Daoy (cell line): ENCODE measurements at regions not wholly inside any gene's neighbourhood (a gene's known extent, or its start where the extent isn't known, plus 50 kb on each side); places are given as distances from the start of the nearest gene placed in this dataset.
"Not testable (repeated sequence)": the region's sequence is repeated elsewhere in the genome, so short reads cannot be mapped to it uniquely, and the experiment has no call there.

Experiments used
- DNase-seq: peaks from one replicate; pipeline ENCODE4 v3.0.0-alpha.2; 2015; ENCODE audit warnings: low read depth

DNA sequence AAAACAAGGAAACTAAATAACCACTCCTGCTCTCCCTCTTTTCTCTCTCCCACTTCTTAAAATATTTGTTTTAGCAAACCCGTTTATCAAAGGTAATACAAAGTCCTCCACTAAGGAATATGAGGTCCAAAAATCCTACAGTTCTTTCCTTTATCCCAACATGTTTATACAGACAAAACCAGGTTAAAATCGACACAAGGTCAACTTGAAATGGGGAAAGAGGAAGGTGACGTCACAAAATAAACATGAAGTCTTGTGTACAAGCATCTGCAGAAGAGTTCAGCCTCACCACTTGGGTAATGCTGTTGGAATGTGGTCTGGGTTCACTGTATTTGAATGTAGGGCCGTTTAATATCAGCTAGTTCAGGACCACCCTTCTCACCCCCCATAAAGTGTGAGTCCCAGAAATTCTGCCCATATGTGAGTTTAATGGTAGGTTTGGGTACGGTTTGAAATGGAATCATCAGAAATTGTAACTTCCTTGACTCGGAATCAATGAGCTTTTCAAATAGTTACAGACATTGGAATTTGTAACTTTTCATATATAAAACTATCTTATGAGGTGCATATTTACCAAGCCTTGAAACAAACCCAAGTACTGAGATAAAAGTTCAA lies 120.0 kb upstream of the SLC38A2 start:
- peak; percentile 88 for DNase-seq

DNA sequence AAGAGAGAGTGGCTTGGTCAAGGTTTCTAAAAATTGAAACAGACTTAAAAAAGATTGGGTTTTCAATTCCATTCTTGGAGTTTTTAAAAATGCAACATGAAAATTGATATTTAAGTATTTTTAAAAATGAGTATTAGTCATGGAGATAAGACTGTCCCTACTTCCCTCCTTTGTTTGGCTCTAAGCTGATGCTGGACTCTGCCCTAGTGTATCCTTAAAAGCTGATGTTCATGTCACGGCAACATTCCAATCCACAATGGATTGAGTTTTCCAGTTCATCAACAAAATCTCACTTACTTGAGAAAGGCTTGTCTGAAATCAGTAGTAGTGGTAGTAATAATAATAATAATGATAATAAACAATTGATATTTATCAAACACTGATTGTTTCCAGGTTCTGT lies 119.0 kb upstream of the SLC38A2 start:
- no peak for DNase-seq

DNA sequence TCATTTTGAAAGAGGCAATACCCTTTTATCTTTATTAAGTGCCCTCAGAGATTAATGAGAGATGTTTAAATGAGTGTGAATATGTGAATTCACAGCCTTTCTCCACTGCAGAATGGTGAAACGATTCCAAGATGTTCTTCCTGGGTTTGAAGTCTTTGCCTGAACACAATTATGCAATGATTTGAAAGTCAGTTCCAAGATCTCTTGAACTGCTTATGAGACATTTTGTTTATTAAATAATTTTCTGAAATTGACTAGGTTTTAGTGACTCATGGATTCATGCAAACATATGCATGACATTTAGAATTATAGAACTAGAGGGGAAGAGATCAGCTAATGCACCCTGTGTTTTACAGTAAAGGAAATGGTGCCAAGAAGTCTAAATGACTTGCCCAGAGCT lies 118.1 kb upstream of the SLC38A2 start:
- no peak for DNase-seq

DNA sequence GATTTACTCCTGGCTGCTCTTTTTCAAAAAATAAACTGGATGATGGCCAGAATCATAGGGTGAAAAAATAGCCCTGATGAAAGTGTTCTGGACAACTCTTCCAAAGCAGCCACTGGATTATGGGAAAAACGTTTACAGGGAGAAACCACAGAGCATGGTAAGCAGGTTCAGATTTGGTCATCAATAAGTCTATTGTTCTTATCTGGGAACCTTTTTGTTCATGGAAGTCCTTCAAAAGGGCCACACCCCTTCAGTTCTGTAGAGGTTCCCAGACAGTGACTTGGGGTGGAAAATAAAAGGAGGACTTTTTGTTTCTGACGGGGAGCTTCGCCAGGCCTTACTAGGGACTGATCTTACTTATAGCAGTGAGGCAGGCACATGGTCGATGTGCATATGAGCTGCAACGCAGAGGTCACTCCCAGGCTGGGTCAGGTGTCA lies 117.4 kb upstream of the SLC38A2 start:
- DNase-seq = no peak

DNA sequence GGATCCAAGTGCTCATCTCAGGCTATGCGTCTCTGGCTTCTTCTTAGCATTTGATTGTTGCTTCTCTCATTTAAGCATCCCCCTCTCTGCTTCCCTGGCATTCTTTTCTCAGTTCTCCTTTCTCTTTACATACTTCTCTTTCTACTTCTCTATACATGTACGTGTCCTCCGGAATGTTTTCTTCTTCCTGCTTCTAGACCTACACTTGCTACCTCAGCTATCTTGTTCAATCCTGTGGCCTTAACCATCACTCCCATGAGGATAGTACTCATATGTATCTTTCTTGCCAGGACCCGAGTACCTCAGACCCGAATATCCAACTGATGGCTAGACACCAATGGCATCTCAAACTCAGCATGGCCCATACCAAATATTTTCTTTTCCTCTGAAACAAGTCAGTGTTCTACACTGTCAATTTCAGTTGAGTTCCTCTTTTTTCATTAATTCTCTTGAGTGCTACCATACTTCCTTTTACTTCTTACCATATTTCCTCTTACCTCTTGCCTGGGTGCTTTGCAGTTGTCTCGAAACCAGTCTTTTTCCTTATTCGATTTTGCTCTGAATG lies 115.1 kb upstream of the SLC38A2 start:
- DNase-seq = no peak

DNA sequence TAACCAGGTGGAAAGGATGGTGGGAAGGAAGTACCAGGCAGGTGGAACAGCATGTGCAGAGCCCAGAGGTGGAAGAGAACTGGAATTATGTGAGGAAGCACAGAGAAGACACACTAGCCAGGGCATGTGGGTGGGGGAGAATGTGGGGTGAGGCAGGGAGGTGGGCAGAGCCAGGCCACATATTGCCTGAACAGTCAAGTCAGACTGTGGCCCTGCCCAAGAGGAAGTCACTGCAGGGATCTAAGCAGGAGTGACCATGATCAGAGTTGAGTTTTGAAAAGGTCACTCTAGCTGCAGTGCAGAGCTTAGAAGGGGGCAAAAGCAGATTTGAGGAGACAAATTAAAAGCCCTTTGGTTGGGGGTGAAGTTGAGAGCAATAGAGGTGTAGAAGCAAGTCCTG lies 114.0 kb upstream of the SLC38A2 start:
- DNase-seq = no peak

DNA sequence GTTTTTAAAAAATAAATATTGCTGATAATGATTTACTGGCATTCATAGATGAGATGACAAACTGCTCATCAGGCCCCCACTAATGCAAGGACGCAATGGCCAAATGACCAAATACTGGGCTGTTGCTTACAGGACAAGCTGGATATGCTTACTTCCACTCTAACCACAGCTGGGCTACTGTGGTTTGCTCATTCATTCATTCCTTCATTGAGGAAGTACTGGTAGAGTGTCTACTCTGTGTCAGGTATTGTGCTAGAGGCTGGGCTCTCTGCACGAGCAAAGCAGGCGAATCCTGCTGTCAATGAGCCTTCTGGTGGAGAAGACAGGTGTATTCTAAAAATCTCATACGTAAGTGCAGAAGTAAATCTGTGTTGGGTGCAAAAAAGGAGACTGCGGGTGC lies 113.3 kb upstream of the SLC38A2 start:
- DNase-seq = no peak

DNA sequence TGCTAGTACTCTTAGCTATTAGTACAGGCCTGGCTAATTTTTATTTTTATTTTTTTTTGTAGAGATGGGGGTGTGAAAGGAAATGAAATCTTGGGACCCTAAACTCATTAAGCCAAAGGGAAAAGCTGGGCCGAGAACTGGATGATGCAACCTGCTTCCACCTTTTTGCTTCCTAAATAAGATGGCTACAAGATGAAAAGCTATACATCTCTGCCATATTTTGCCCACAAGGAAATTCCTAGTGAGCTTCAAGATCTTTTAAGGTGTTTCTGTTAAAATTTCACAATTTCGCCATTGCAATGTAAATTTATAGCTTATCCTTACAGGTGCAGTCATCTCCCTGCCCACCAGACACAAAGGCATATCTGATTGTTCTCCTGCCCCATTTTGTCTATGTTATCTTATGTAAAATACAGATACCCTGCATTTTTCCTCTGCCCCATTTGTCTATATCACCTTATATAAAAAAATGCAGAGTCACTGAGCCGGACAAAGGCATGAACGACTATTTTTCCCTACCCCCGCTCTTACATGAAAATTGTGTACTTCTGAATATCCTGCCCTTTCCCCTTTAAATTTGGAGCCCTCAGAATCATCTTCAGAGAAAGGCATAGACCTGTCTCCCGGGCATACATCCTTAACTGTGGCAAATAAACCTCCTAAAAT lies 112.0 kb upstream of the SLC38A2 start:
- no peak for DNase-seq

DNA sequence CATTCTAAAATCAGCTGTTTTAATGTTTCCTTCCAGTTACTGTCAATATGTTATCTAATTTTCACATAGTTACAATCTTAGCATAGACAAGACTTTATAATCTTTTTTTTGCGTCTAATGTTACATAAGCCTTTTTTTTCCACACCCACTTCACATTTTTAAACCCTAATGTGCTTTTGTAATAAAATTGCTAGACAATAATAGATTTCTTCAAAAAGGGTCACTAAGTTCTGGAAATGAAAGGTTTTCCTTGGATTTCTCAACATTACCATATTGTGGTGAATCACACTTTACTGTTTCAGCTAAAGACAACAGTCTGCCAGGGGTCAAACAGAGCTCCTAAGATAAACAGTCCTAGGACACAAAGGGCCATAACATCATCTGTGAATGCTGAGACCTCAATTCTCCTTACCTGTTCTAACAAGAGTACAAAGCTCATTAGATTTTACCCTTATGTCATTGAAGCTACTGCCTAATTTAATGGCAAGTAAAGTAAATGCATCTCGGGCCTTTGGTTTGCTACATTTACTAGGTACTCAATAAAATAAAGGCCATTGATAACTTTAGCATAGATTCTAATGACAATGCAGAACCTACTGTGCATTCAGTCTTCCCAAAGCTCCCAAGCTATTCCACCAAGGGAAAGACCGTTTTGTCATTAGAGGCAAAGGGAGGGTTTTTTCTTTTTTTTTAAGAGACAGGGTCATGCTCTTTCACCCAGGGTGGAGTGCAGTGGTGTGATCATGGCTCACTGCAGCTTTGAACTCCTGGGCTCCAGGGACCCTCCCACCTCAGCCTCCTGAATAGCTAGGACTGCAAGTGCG lies 111.2 kb upstream of the SLC38A2 start:
- DNase-seq = no peak

DNA sequence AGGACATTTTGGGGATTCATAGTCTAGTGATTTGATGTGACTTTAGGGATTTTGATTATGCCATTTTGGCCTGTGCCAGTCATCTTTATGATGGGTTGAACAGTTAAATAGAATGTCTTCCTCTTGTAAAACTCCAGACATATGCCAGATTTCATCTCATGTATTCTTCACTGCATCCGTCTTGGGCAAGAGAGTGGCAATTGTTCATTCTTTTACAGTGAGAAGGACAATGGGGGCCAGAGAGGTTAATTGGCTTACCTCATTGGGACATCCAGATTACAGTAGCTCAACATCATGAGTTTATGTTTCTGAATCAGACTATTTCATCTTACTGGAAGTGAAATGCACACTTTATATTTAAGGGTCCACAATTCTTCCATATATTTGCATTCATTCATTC lies 108.2 kb upstream of the SLC38A2 start:
- no peak for DNase-seq

DNA sequence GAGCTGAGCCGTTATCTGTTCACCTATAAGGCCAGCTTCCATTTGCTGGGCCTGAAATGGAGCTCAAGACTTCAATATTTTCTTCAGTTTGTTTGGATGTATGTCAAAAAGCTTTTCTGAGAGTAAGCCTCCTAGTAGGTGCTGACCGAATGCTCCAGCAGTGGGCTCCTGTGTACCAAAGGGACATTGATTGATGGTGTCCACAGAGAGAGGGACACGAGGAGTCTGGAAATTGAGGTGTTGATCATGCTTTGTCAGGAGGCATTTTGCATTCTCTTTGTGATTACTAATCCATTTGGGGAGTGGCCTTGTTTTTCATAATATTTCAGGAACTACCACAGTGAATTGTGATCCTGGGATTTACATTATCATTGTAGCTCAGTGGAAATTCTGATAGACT lies 107.7 kb upstream of the SLC38A2 start:
- DNase-seq = no peak

DNA sequence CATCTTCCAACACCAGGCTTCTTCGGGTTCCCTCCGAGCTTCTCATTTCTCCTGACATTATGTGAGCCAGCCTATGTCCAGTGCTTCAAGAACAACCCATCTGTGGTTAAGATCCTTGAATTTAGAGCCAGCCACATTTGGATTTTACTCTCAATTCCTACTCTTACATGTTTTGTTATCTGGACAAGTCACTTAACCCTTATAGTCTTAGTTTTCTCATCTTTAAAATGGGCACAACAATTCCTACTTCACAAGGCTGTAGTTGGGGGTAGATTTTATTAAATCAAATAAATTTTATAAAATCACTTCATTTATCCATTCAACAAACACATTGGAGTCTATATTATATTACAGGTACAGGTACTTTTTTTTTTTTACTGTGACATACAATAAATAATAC lies 105.5 kb upstream of the SLC38A2 start:
- DNase-seq = no peak

DNA sequence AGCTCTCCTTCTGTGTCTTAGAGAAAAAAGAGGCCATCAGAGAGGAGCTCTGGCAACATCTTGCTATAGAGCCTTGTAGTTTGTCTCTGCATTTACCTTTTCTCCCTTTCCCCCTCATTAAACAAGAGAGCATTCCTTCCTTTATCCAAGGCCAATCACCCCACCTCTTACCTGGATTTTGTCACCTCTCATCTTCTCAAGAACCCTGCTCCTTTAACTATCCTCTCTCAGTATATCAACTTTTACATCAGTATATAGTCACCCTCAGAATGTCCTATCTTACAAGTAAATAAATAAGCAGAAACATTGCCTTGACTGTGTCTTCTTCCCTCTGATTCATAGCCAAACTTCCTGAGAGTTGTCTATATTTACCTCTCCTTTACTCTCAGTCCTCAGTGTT lies 105.0 kb upstream of the SLC38A2 start:
- DNase-seq = no peak

DNA sequence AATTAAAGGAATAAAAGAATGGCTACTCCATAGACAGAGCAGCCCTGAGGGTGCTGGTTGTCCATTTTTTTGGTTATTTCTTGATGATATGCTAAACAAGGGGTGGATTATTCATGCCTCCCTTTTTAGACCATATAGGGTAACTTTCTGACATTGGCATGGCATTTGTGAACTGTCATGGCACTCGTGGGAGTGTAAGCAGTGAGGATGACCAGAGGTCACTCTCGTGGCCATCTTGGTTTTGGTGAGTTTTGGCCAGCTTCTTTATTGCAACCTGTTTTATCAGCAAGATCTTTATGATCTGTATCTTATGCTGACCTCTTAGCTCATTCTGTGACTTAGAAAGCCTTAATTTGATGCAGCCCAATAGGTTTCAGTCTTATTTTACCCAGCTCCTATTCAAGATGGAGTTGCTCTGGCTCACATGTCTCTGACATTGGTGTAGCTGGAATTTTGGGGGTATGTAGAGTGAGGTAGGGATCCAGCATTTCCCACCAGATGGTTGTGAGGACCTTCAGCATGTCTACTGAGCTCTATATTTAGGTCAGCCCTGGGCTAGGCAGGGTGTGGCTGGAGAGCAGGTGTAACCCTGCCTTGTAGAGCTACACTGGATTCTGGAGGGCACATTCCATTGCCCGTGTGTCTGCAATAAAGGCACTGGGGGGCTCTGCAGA lies 103.5 kb upstream of the SLC38A2 start:
- no peak for DNase-seq

DNA sequence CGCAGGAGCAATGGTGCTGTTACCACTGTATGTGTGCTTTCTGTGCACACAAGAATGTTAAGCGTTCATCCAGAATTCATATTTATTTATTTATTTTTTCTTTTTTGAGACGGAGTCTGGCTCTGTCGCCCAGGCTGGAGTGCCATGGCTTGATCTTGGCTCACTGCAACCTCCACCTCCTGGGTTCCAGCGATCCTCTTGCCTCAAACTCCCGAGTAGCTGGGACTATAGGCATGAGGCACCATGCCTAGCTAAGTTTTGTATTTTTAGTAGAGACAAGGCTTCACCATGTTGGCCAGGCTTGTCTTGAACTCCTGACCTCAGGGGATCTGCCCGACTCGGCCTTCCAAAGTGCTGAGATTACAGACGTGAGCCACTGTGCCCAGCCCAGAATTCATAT lies 101.8 kb upstream of the SLC38A2 start:
- DNase-seq = not testable (repeated sequence)

DNA sequence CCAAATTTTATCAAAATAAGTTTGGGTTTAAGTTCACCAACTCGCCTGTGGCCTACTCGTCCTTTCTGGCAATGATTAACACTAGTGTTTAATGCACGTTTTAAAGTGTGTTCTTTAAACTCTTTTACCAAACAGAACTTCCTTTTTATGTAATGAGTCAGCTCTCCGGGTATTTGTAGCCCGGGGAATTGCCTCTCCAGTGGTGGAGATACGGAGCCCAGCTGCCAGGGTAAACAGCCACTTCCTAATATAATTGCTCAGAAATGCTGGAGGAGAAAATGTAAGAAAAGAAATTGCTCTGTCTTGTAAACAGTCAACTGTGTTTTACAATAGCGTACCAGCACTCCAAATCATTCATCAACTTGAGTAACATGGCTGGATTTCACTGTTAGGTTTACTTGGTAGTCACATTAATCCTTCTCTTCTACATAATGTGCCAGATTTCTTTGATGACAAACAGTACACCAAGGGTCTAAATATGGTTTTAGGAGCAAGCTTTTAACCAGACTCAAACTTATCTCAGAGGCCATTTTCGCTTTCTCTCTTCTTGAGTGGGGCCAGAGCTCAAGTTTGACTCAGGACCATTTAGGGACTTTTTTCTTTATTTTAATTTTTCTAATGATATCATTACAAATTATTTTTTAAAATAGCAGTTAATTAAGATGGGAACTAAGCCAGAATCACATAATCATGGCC lies 101.2 kb upstream of the SLC38A2 start:
- peak; percentile 91 for DNase-seq

DNA sequence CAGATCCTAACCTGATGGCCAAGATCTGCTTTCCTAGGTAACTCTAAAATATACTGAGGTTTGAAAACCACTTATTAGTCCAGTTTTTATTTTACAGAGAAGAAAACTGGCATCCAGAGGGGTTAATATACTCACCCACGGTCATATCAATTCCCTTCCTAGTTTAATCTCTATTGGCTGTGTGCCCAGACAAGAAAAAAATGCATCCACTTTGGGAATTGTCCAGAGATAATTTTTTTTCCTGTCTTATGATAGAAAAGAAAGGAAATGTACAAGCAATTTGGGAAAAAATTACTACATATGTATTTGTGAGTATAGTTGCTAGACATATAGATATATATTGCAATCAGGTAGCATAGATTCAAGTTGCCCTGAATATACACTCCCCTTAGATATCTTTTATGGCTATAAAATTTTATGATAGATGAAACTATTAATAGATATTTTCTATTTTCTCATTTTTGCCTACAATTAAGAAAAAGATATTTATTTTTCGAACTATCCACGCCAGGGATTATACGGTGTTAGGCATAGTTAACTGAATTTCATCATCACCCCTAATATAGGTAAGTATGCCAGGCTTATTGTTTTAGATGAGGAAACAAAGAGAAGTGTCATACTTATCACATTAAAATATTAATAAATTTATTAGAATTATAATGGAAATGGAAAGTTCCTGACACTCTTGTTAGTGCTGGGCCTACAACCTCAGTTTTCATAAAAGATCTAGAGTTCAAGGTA lies 100.5 kb upstream of the SLC38A2 start:
- DNase-seq = peak; percentile 64

DNA sequence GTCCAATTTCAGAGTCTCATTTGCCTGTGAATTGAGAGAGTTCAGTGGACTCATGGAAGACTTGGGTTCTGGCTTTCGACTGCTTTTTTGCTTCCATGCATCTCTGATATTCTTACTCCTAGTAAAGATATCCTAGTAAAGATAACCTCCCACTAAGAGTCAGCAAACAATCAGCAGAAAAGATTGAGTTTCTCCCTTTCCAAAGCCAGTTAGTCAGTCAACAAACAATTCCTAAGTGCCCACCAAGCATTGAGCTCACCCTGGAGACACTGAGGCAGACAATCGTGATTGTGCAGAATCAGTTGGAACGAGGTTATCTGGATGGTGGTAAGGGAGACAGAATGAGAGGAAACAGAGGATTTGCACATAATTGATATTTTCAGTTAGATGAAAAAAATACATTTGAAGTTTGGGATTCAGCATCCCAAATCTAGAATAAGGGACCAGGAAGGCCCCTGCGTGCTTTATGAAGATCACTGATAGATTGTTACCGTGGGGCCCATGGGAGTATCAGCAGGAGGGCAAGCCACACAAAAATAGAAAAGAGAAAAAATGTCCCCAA lies 99.7 kb upstream of the SLC38A2 start:
- DNase-seq = no peak

DNA sequence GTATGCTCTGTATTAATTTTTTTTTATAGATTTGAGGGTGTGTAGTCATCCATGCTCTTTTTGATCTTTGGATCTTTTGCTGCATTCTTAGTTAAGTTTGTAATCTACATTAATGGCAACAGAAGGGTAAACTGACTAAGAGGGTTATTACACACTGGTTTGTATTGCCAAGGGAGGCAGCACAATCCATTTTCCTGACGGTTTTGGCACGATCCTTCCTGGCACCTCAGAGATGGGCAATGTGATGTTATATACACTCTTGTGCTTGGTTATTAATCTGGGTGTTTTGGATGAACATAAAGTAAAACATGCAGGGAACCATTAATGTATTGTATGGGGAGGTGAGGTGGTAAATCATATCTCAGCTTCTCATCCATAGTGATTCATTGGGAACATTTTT lies 98.8 kb upstream of the SLC38A2 start:
- no peak for DNase-seq

DNA sequence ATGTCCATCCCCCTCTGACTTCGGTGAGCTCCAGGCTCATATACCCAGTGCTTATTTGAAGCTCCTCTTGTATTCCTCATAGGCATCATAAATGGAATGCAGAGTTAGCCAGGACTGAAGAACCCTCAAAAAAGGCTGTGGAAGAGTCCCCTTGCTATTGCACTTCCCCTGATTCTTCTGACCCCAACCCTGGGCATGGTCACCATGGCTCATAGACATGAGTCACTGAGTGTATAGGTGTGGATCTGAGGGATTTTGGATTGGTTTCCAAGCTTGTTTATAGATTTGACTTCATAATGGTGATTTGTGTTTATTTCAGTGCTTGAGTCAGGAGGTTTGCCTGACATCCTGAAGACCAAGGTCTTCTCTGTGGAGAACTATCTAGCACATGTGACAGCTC lies 98.4 kb upstream of the SLC38A2 start:
- DNase-seq = peak; percentile 32
